Heart left ventricle (tissue), 16 donors: ENCODE measurements at regions not wholly inside any gene's neighbourhood (a gene's known extent, or its start where the extent isn't known, plus 50 kb on each side); places are given as distances from the start of the nearest gene placed in this dataset.

Experiments
- ATAC-seq, 4 donors: fragments of 200-7000 bp; cut with Tn5 transposase; one replicate each; pipeline ENCODE4 v1.9.1; 2020 to 2022; ENCODE audit warnings: moderate library complexity in 4 of 4, mild to moderate bottlenecking in 3 of 4, moderate number of reproducible peaks in 1 of 4
- DNase-seq, 5 donors: peaks; one replicate each; pipeline ENCODE4 v3.0.0-alpha.2; 2020
- H3K27ac ChIP-seq, 12 donors: fragments of 200-600 bp; sonication (generic) in 4 of 12; one replicate each; pipeline versions ENCODE4 v1.5.0 to v1.8.0; 2016 to 2022; ENCODE audit warnings: mild to moderate bottlenecking in 2 of 12
- H3K27me3 ChIP-seq, 9 donors: fragments of 200-600 bp; sonication (generic) in 2 of 9; one replicate each; pipeline versions ENCODE4 v1.5.1 to v1.8.0; 2016 to 2022; ENCODE audit warnings: mild to moderate bottlenecking in 3 of 9
- H3K36me3 ChIP-seq, 9 donors: fragments of 200-600 bp; sonication (generic) in 2 of 9; one replicate each; pipeline versions ENCODE4 v1.5.0 to v1.8.0; 2018 to 2022; ENCODE audit warnings: mild to moderate bottlenecking in 2 of 9
- H3K4me1 ChIP-seq, 12 donors: fragments of 200-600 bp; sonication (generic) in 4 of 12; one replicate each; pipeline versions ENCODE4 v1.5.0 to v1.8.0; 2016 to 2022; ENCODE audit warnings: mild to moderate bottlenecking in 3 of 12
- H3K4me3 ChIP-seq, 12 donors: fragments of 200-600 bp; sonication (generic) in 4 of 12; one replicate each; pipeline versions ENCODE4 v1.5.0 to v1.8.0; 2017 to 2022; ENCODE audit warnings: mild to moderate bottlenecking in 9 of 12, moderate library complexity in 4 of 12
- H3K9me3 ChIP-seq, 12 donors: fragments of 200-600 bp; sonication (generic) in 4 of 12; one replicate each; pipeline versions ENCODE4 v1.5.0 to v1.8.0; 2016 to 2022; ENCODE audit warnings: mild to moderate bottlenecking in 1 of 12
- CTCF ChIP-seq, 12 donors: fragments of 200-600 bp; sonication (generic) in 4 of 12; IDR thresholded peaks; one replicate each; pipeline versions ENCODE4 v1.5.0 to v1.8.0; 2018 to 2022; ENCODE audit warnings: antibody characterized with exemption in 12 of 12, mild to moderate bottlenecking in 5 of 12
- POLR2A ChIP-seq, 2 donors: fragments of 450-650 bp; IDR thresholded peaks; one replicate each; pipeline ENCODE4 v1.6.1; 2017; ENCODE audit warnings: antibody characterized with exemption in 2 of 2, mild to moderate bottlenecking in 2 of 2, moderate library complexity in 2 of 2
- WGBS, 4 donors: extraction: QIAGEN DNeasy Blood & Tissue Kit in 2 of 4; methylation state at CpG; one replicate each; pipeline versions ENCODE4 v1.1.5 to v1.1.7; 2013 to 2018; 5-methylcytosine and 5-hydroxymethylcytosine counted together
- intact Hi-C, 10 donors: fragments of 100-400 bp; cut with DNase I; formaldehyde crosslinking; loops; one replicate each; pipeline versions ENCODE4 v1.11.1 to v1.14.2; 2022
- donor health status: ischemic (EF 13 %, LVEDD 7.1; RV severe dilation, severe dysfunction).
- donor health status: healthy with polysubstance abuse.
- donor health status: DM: no; HTN: yes; CAD: no.
- donor health status: DM: no; HTN: no; CAD: no.
- donor health status: ischemic (EF 25% LVEDD 6.9; RV normal size, moderate dysfunction).
- donor health status: ischemic (EF 25% LVEDD 5.7; RV mildly dilated, moderate dysfunction).
- donor health status: healthy.
- donor health status: DM: yes; HTN: yes; CAD: no.
- donor health status: ischemic (EF 35%, LVEDD 5.7; RV mildly dilated, moderate dysfunction).
- donor health status: nonischemic (EF 11% LVEDD 7.7; RV severe dilation, severe dysfunction).
- donor health status: DM: yes; HTN: yes; CAD: no.
- donor health status: PGD.
- donor health status: ischemic (EF 29% LVEDD 5.4; RV normal size, mild dysfunction).
- donor health status: nonischemic (EF 23%, LVEDD 6.1; RV moderate dilation, normal function).

- WGBS, 4 donors = 33 to 36% (median 35%) methylated on average over 7 of the region's 7 CpGs
- no peak for ATAC-seq
- Histone ChIP-seq H3K36me3 (no peaks in the 10 kb centered on the region), H3K4me1 (no peaks in the 10 kb centered on the region), H3K9me3 (peaks cover 0 to 25% (median 12%) of the 10 kb centered on the region in 12 donors), H3K27ac (no peak overlapping the region), H3K27me3 (peaks cover 0 to 2% (median 0%) of the 10 kb centered on the region in 9 donors), H3K4me3 (no peak overlapping the region)
- intact Hi-C loops = no loop called here
- no peak for DNase-seq
- TF ChIP-seq CTCF (IDR thresholded peaks at IDR 0.05) (no peak), POLR2A (IDR thresholded peaks at IDR 0.05) (no peak)
Measured at GRCh38 chr16:13390093-13390985, 488.9 kb downstream of the SHISA9 start.

GRCh38 chr16:13390986-13391305 is 489.5 kb downstream of the SHISA9 start:
- Histone ChIP-seq H3K4me1 (no peaks in the 10 kb centered on the region), H3K4me3 (no peak overlapping the region), H3K27me3 (peaks cover 0 to 2% (median 0%) of the 10 kb centered on the region in 9 donors), H3K27ac (no peak overlapping the region), H3K36me3 (no peaks in the 10 kb centered on the region), H3K9me3 (peaks cover 0 to 20% (median 8%) of the 10 kb centered on the region in 12 donors)
- TF ChIP-seq POLR2A (IDR thresholded peaks at IDR 0.05) = no peak
- ATAC-seq = no peak
- intact Hi-C loops = no loop called here
- no peak for DNase-seq

GRCh38 chr16:13391337-13391736 is 489.9 kb downstream of the SHISA9 start:
- peaks cover 0 to 2% (median 0%) of the 10 kb centered on the region in 9 donors for H3K27me3 ChIP-seq
- H3K4me3 ChIP-seq = no peak overlapping the region
- DNase-seq = no peak
- no peak for TF ChIP-seq CTCF (IDR thresholded peaks at IDR 0.05)
- no peak for TF ChIP-seq POLR2A (IDR thresholded peaks at IDR 0.05)
- peaks cover 0 to 16% (median 4%) of the 10 kb centered on the region in 12 donors for H3K9me3 ChIP-seq
- WGBS, 4 donors = 56 to 68% (median 57%) methylated on average over 3 of the region's 3 CpGs
- no peaks in the 10 kb centered on the region for H3K36me3 ChIP-seq
- H3K27ac ChIP-seq = no peak overlapping the region
- ATAC-seq = no peak
- intact Hi-C loops = no loop called here
- H3K4me1 ChIP-seq = no peaks in the 10 kb centered on the region

- WGBS, 4 donors = 84 to 88% (median 86%) methylated on average over 4 of the region's 4 CpGs
- intact Hi-C loops = no loop called here
- DNase-seq (no peak), ATAC-seq (no peak)
- Histone ChIP-seq H3K4me1 (no peaks in the 10 kb centered on the region), H3K27me3 (peaks cover 0 to 2% (median 0%) of the 10 kb centered on the region in 9 donors), H3K27ac (no peak overlapping the region), H3K4me3 (no peak overlapping the region), H3K36me3 (no peaks in the 10 kb centered on the region), H3K9me3 (peaks cover 0 to 6% (median 0%) of the 10 kb centered on the region in 12 donors)
- TF ChIP-seq POLR2A (IDR thresholded peaks at IDR 0.05) (no peak), CTCF (IDR thresholded peaks at IDR 0.05) (no peak)
Measured at GRCh38 chr16:13392341-13392740, 490.9 kb downstream of the SHISA9 start.
